ENCODE measurements at regions not wholly inside any gene's neighbourhood (a gene's known extent, or its start where the extent isn't known, plus 50 kb on each side); places are given as distances from the start of the nearest gene placed in this dataset.

GRCh38 chr7:98758157-98758556, 111.7 kb downstream of the TMEM130 start:
- TF ChIP-seq POLR2AphosphoS5 (IDR thresholded peaks at IDR 0.05; ENCODE audit: low read depth, low read length): no peak
- no peak for TF ChIP-seq CTCF (IDR thresholded peaks at IDR 0.05 in 2 of 3, conservative IDR thresholded peaks at IDR 0.05 in 1 of 3; ENCODE audit: borderline replicate concordance in 1 of 3, insufficient read depth in 1 of 3, low read depth in 2 of 3, low read length in 2 of 3)
- TF ChIP-seq POLR2A (IDR thresholded peaks at IDR 0.05; ENCODE audit: borderline replicate concordance, extremely low read depth, insufficient read depth, insufficient read length): no peak

Measured in HCT116 (cell line).